Smooth muscle cell (in vitro differentiated cells): ENCODE measurements at regions not wholly inside any gene's neighbourhood (a gene's known extent, or its start where the extent isn't known, plus 50 kb on each side); places are given as distances from the start of the nearest gene placed in this dataset.

Experiments
- DNase-seq: peaks from one replicate; lab custom pipeline; 2025; ENCODE audit not compliant: unreplicated experiment; lab: John Stamatoyannopoulos, UW
- H2AFZ ChIP-seq: fragments of 200-600 bp; sonication (generic); 2 replicates; pipeline ENCODE4 v1.6.0; 2016; ENCODE audit warnings: antibody characterized with exemption, low read depth, mild to moderate bottlenecking
- H3F3A ChIP-seq: fragments of 200-600 bp; sonication (generic); 2 replicates; pipeline ENCODE4 v1.6.0; 2017; ENCODE audit warnings: antibody characterized with exemption, low read depth
- H3K27ac ChIP-seq: fragments of 200-600 bp; sonication (generic); 2 replicates; pipeline ENCODE4 v1.5.1; 2016; ENCODE audit warnings: low read depth, mild to moderate bottlenecking
- H3K27me3 ChIP-seq: fragments of 200-600 bp; sonication (generic); 2 replicates; pipeline ENCODE4 v1.6.1; 2016; ENCODE audit warnings: low read depth, mild to moderate bottlenecking
- H3K36me3 ChIP-seq: fragments of 200-600 bp; sonication (generic); 2 replicates; pipeline ENCODE4 v1.5.1; 2016; ENCODE audit warnings: low read depth
- H3K4me1 ChIP-seq: fragments of 200-600 bp; sonication (generic); 2 replicates; pipeline ENCODE4 v1.5.1; 2016; ENCODE audit warnings: low read depth
- H3K4me2 ChIP-seq: fragments of 200-600 bp; sonication (generic); 2 replicates; pipeline ENCODE4 v1.6.0; 2016; ENCODE audit warnings: mild to moderate bottlenecking
- H3K4me3 ChIP-seq: fragments of 200-600 bp; sonication (generic); 2 replicates; pipeline ENCODE4 v1.5.1; 2016; ENCODE audit warnings: mild to moderate bottlenecking
- H3K79me2 ChIP-seq: fragments of 200-600 bp; sonication (generic); 2 replicates; pipeline ENCODE4 v1.6.0; 2016; ENCODE audit warnings: low read depth, mild to moderate bottlenecking
- H3K9ac ChIP-seq: fragments of 200-600 bp; sonication (generic); 2 replicates; pipeline ENCODE4 v1.6.0; 2016; ENCODE audit warnings: low read depth
- H3K9me3 ChIP-seq: fragments of 200-600 bp; sonication (generic); replicated peaks from 2 replicates; pipeline ENCODE4 v1.5.1; 2016; ENCODE audit warnings: low read depth
- H4K20me1 ChIP-seq: fragments of 200-600 bp; sonication (generic); 2 replicates; pipeline ENCODE4 v1.6.0; 2016; ENCODE audit warnings: low read depth
- CTCF ChIP-seq: fragments of 200-600 bp; sonication (generic); IDR thresholded peaks from 2 replicates; pipeline ENCODE4 v1.5.1; 2017; ENCODE audit warnings: borderline replicate concordance, mild to moderate bottlenecking, antibody characterized with exemption; ENCODE audit not compliant: insufficient read depth, poor library complexity, severe bottlenecking
- WGBS: methylation state at CpG from one replicate; pipeline ENCODE4 v1.1.7; 2016; ENCODE audit warnings: low lambda C conversion rate; 5-methylcytosine and 5-hydroxymethylcytosine counted together

GRCh38 chr3:56858331-56858730 is 56.6 kb upstream of the ARHGEF3 start:
- Histone ChIP-seq H3K4me3 (no peak overlapping the region), H3K79me2 (no peaks in the 10 kb centered on the region), H3F3A (peaks cover 24% of the 10 kb centered on the region), H3K27ac (no peak overlapping the region), H3K4me2 (no peak overlapping the region), H3K36me3 (no peaks in the 10 kb centered on the region), H4K20me1 (no peaks in the 10 kb centered on the region), H3K4me1 (peaks cover 28% of the 10 kb centered on the region), H3K9ac (no peak overlapping the region), H3K9me3 (no peaks in the 10 kb centered on the region), H2AFZ (no peak overlapping the region), H3K27me3 (no peaks in the 10 kb centered on the region)
- 90% methylated on average over 1 of the region's 1 CpG for WGBS
- DNase-seq, result no peak
- TF ChIP-seq CTCF, result no peak

DNA sequence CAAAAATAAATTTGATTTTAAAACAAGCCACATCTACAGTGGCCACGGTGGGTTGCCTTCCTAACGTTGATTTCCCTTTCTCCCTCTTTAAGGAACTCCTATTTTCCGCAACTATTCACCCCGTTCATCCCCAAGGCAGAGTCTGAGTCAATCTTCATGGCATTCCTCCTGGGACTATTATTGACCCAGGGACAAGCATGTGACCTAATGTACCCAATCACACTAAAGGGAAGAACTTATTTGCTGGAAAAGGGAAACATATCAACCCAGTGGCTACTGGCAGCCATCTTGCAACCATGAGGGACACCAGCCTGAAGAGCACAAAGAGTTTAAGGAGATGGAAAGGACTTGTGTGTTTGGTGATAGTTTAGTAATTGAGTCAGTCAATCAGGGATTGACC is 55.4 kb upstream of the ARHGEF3 start:
- no peak for TF ChIP-seq CTCF
- 80% methylated on average over 4 of the region's 4 CpGs for WGBS

GRCh38 chr3:56856752-56857151 is 55.0 kb upstream of the ARHGEF3 start:
- H3F3A ChIP-seq, result peaks cover 24% of the 10 kb centered on the region
- H3K79me2 ChIP-seq, result no peaks in the 10 kb centered on the region
- no peaks in the 10 kb centered on the region for H3K9me3 ChIP-seq
- peak overlapping the region; percentile 87 for H3K27ac ChIP-seq
- H3K4me3 ChIP-seq, result no peak overlapping the region
- no peak overlapping the region for H2AFZ ChIP-seq
- H3K36me3 ChIP-seq, result no peaks in the 10 kb centered on the region
- peak overlapping the region; percentile 79 for H3K4me2 ChIP-seq
- peak overlapping the region; percentile 31 for H3K9ac ChIP-seq
- no peaks in the 10 kb centered on the region for H4K20me1 ChIP-seq
- no peak for TF ChIP-seq CTCF
- no peak for DNase-seq
- peaks cover 18% of the 10 kb centered on the region for H3K4me1 ChIP-seq
- H3K27me3 ChIP-seq, result no peaks in the 10 kb centered on the region

More for the DNA sequence above, 55.4 kb upstream of the ARHGEF3 start:
- peak overlapping the region; percentile 87 for H3K27ac ChIP-seq
- H3K36me3 ChIP-seq, result no peaks in the 10 kb centered on the region
- H3K4me1 ChIP-seq, result peaks cover 23% of the 10 kb centered on the region
- no peak overlapping the region for H2AFZ ChIP-seq
- H4K20me1 ChIP-seq, result no peaks in the 10 kb centered on the region
- peak overlapping the region; percentile 79 for H3K4me2 ChIP-seq
- H3K27me3 ChIP-seq, result no peaks in the 10 kb centered on the region
- no peak overlapping the region for H3K9ac ChIP-seq
- no peaks in the 10 kb centered on the region for H3K9me3 ChIP-seq
- H3K4me3 ChIP-seq, result no peak overlapping the region
- H3F3A ChIP-seq, result peaks cover 24% of the 10 kb centered on the region
- H3K79me2 ChIP-seq, result no peaks in the 10 kb centered on the region
- no peak for DNase-seq

DNA sequence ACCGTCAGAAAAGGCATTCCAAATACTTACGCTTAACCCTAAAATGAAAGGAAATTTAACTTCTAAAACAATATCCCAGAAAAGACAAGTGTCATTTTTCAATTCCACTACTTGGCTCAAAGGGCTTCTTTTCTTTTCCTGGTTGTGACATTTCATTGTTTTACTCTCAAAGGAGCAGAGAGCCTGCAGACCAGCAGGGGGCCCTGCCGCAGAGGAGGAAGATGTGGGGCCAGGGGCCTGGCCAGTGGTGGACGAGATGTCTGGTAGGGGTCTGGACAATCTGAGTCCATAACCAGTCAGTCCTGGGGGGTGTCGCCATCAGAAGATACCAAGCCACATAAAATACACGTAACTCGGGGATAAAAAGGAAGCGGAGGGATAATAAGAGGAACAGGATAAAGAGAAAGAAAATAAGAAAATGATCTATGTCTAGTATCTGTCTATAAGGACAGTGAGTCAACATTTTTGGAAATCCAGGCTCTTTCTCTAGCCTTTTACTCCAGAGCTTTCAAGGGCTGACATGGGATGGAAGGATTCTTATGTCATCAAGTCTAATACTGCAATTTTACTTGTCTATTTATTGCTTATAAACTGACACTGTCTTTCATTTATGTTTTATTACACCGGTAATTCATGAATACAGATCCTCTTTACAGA is 54.2 kb upstream of the ARHGEF3 start:
- Histone ChIP-seq H2AFZ (peak overlapping the region; percentile 69), H3K4me1 (peaks cover 14% of the 10 kb centered on the region), H3K27ac (peak overlapping the region; percentile 87), H3K27me3 (no peaks in the 10 kb centered on the region), H3K9ac (peak overlapping the region; percentile 60), H3K9me3 (no peaks in the 10 kb centered on the region), H3F3A (peaks cover 24% of the 10 kb centered on the region), H3K4me3 (no peak overlapping the region), H3K36me3 (no peaks in the 10 kb centered on the region), H3K4me2 (peak overlapping the region; percentile 79), H3K79me2 (no peaks in the 10 kb centered on the region), H4K20me1 (no peaks in the 10 kb centered on the region)
- peak; percentile 9 for DNase-seq
- TF ChIP-seq CTCF, result peak; percentile 79
- 31% methylated on average over 9 of the region's 9 CpGs for WGBS
